GM06990 (cell line): ENCODE measurements at regions not wholly inside any gene's neighbourhood (a gene's known extent, or its start where the extent isn't known, plus 50 kb on each side); places are given as distances from the start of the nearest gene placed in this dataset.

Source experiments
- DNase-seq: peaks from one replicate; pipeline ENCODE4 v3.0.0-alpha.2; 2011; ENCODE audit not compliant: insufficient read length; ENCODE audit errors: extremely low read depth
- H3K27me3 ChIP-seq: replicated peaks from 2 replicates; pipeline ENCODE4 v1.6.0; 2011; ENCODE audit warnings: low read length; ENCODE audit not compliant: control insufficient read depth, insufficient read depth
- H3K36me3 ChIP-seq: 2 replicates; pipeline ENCODE4 v1.5.1; 2011; ENCODE audit warnings: low read length; ENCODE audit not compliant: control insufficient read depth, insufficient read depth
- H3K4me3 ChIP-seq: replicated peaks from 2 replicates; pipeline ENCODE4 v1.5.1; 2011; ENCODE audit warnings: low read depth, mild to moderate bottlenecking, control low read depth, low read length
- TF ChIP-seq, protein P1 (sequence below): IDR thresholded peaks from 2 replicates; pipeline ENCODE4 v1.5.1; 2011; ENCODE audit warnings: low read length, control low read depth, mild to moderate bottlenecking, inconsistent platforms; ENCODE audit not compliant: insufficient read depth, poor library complexity, severe bottlenecking

DNA sequence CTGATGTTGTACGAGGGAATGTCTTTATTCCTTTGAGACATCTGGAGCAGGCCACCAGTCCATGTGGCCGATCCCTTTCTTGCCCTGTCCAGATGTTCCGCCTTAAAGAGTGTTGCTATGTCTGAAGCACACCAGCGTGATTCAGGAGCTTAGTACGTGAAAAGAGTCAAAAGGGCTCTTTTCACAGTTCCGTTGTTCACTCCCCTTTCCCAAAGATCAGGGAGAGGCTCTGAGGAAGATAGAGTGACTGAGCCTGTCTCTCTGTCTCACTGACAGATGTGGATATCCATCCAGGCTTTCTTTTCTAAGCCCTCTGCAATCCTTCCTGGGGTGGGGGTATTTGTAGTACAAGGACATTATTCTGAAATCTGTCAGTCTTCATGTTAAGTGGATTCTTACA is 262.5 kb upstream of the LRTM1 start:
- Histone ChIP-seq H3K27me3 (no peaks in the 10 kb centered on the region; the same call in 1 of the 2 replicates), H3K4me3 (no peak overlapping the region), H3K36me3 (no peaks in the 10 kb centered on the region)
- no peak for DNase-seq
- TF ChIP-seq, protein P1, sequence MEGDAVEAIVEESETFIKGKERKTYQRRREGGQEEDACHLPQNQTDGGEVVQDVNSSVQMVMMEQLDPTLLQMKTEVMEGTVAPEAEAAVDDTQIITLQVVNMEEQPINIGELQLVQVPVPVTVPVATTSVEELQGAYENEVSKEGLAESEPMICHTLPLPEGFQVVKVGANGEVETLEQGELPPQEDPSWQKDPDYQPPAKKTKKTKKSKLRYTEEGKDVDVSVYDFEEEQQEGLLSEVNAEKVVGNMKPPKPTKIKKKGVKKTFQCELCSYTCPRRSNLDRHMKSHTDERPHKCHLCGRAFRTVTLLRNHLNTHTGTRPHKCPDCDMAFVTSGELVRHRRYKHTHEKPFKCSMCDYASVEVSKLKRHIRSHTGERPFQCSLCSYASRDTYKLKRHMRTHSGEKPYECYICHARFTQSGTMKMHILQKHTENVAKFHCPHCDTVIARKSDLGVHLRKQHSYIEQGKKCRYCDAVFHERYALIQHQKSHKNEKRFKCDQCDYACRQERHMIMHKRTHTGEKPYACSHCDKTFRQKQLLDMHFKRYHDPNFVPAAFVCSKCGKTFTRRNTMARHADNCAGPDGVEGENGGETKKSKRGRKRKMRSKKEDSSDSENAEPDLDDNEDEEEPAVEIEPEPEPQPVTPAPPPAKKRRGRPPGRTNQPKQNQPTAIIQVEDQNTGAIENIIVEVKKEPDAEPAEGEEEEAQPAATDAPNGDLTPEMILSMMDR = no peak

DNA sequence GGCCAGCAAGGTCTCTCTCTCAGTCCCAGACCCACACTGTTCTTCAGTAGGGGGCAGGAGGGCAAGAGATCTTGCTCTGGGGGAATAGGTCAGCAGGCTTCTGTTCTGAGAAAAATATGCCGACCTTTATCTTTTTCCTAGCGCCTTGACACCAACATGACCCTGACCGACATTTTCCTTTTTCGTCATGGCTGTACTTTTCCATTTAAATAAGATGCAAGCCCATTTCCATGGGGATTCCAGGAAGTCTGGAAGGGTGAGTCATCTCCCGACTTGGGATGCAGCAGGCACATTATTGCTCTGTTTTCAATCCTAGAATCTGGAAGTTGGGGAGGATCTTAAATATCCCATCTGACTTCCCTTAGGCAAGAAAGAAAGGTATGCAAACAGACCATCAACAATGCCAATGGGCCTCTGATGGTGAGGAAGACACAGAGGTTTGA is 261.5 kb upstream of the LRTM1 start:
- DNase-seq = no peak
- TF ChIP-seq, protein P1 = no peak
- H3K36me3 ChIP-seq = no peaks in the 10 kb centered on the region
- no peaks in the 10 kb centered on the region; the same call in 1 of the 2 replicates for H3K27me3 ChIP-seq
- no peak overlapping the region for H3K4me3 ChIP-seq

DNA sequence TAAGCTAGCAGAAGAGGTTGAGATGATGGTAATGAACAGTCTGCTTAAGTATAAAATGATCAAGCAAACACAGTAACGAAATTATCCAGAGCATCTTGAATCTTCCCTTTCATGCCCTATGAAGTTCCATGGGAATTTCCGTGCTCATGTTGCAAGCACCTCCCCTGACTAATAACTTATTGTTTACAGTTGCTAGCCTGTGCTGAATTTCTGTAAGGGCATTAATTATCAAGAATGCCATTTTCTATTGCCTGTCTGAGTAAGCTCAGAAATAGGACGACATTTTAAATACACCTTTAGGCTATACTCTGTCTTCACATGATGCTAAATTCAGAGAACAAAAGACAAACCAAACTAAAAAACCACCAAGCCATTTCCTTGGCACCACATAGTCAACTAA is 257.5 kb upstream of the LRTM1 start:
- H3K36me3 ChIP-seq = no peaks in the 10 kb centered on the region
- no peak for DNase-seq
- TF ChIP-seq, protein P1 = no peak
- H3K4me3 ChIP-seq = no peak overlapping the region
- no peaks in the 10 kb centered on the region; the same call in 1 of the 2 replicates for H3K27me3 ChIP-seq

DNA sequence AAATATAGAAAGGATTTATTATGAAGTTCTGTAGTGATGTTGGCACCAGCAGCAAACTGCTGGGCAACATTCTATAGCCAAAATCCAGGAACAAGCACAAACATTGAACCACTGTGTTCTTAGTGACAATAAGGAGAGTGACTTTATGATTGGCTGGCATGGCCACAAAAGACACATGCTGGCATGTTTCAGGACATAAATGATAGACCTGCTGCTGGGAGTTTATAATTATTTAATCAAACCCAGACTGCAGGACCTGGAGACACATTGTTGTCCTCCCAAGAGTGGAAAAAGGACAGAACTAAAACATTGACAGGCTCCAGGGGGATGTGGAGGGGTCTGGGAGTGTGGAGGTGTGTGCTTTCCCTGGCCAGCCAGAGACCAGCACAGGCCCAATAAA is 255.3 kb upstream of the LRTM1 start:
- Histone ChIP-seq H3K27me3 (no peaks in the 10 kb centered on the region), H3K36me3 (no peaks in the 10 kb centered on the region), H3K4me3 (no peak overlapping the region)
- TF ChIP-seq, protein P1 = no peak
- no peak for DNase-seq

DNA sequence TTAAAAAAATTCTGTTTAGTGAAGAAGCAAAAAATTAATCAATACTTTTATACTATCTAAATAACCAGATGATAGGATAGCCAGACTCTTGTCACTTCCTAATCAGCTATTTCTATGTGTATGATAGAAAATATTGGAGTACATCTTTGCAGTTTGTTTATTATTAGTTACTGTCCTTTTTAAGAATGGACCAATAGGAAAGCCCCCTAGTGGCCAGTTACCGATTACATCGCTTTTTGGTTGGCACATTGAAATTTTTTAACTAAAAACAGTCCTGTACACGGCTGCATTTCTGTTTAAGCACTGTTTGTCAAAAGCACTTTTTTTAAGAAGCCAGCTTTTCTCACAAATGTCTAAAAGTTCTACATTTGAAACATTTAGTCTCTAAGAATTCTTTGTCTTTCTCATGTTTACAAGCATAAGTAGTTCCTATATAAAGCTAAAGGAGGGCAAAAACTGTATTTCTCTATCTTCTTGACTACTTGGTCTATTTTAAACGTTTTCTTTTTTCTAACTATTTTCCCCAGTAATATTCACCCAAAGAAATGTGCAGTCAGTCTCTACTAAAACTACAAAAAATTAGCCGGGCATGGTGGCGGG is 253.2 kb upstream of the LRTM1 start:
- H3K36me3 ChIP-seq = no peaks in the 10 kb centered on the region
- TF ChIP-seq, protein P1 = peak; percentile 73
- H3K27me3 ChIP-seq = no peaks in the 10 kb centered on the region
- DNase-seq = no peak
- no peak overlapping the region for H3K4me3 ChIP-seq

DNA sequence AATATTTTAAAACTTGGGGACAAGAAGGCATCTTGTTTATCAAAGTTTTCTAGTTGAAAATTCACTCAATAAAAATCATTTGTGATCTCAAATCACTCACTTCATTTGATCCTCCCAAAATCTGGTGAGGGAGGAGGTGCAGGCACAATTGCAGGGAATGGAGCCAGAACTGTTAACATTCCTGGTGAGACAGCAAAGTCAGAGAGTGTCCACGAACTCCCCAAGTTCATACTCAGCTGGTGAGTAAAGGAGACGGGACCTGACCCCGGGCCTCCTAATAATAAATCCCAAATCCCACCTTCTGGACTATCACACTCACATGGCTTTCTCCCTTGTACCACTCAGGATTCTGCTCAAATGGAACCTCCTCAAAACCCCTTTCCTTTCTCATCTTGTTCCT is 252.3 kb upstream of the LRTM1 start:
- Histone ChIP-seq H3K4me3 (no peak overlapping the region), H3K27me3 (no peaks in the 10 kb centered on the region), H3K36me3 (no peaks in the 10 kb centered on the region)
- DNase-seq = no peak
- TF ChIP-seq, protein P1 = no peak
